Neural progenitor cell (in vitro differentiated cells): ENCODE measurements at regions not wholly inside any gene's neighbourhood (a gene's known extent, or its start where the extent isn't known, plus 50 kb on each side); places are given as distances from the start of the nearest gene placed in this dataset.

Experiments
- EZH2 ChIP-seq: fragments of 200-600 bp; sonication (generic); IDR thresholded peaks from 2 replicates; pipeline ENCODE4 v1.6.1; 2017; ENCODE audit warnings: antibody characterized with exemption, mild to moderate bottlenecking, moderate library complexity
- EZH2phosphoT487 ChIP-seq: fragments of 200-600 bp; sonication (generic); IDR thresholded peaks from 2 replicates; pipeline ENCODE4 v1.6.1; 2017; ENCODE audit warnings: antibody characterized with exemption
- TF ChIP-seq, protein P1 (sequence below): fragments of 200-600 bp; sonication (generic); IDR thresholded peaks from 2 replicates; pipeline ENCODE4 v1.5.1; 2017; ENCODE audit warnings: antibody characterized with exemption, mild to moderate bottlenecking

DNA sequence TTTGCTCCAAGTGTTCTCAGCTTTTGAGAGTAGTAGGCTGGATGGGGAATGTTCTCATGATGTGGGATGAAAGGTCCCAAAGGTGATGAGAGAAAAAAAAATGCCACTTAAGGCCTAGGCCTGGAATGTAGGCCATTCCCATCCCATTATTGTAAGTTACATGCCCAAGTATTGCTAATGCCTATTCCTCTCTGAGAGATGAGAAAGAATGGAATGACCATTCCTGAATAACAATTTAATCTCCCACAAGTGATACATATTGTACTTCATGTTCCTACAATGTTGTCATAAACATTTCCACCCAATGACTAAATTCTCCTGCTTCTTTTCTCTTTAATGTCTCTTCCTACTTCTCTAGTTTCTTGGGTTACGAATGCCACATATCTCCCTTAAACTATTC is 102.8 kb upstream of the KCNJ16 start:
- TF ChIP-seq, protein P1, sequence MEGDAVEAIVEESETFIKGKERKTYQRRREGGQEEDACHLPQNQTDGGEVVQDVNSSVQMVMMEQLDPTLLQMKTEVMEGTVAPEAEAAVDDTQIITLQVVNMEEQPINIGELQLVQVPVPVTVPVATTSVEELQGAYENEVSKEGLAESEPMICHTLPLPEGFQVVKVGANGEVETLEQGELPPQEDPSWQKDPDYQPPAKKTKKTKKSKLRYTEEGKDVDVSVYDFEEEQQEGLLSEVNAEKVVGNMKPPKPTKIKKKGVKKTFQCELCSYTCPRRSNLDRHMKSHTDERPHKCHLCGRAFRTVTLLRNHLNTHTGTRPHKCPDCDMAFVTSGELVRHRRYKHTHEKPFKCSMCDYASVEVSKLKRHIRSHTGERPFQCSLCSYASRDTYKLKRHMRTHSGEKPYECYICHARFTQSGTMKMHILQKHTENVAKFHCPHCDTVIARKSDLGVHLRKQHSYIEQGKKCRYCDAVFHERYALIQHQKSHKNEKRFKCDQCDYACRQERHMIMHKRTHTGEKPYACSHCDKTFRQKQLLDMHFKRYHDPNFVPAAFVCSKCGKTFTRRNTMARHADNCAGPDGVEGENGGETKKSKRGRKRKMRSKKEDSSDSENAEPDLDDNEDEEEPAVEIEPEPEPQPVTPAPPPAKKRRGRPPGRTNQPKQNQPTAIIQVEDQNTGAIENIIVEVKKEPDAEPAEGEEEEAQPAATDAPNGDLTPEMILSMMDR: no peak
- TF ChIP-seq EZH2 (no peak), EZH2phosphoT487 (no peak)
